Activated T-cell treated with anti-CD3 and anti-CD28 coated beads, Interleukin-2, amount 50 U/mL, for 4 hours (primary cell): ENCODE measurements at regions not wholly inside any gene's neighbourhood (a gene's known extent, or its start where the extent isn't known, plus 50 kb on each side); places are given as distances from the start of the nearest gene placed in this dataset.

Source experiments
- ATAC-seq, 2 donors: fragments of 200-7000 bp; cut with Tn5 transposase; one replicate each; pipeline ENCODE4 v1.10.0; 2021
- DNase-seq: peaks from one replicate; pipeline ENCODE4 v3.0.0-alpha.2; 2020
- H3K27me3 Mint-ChIP-seq: one replicate; pipeline ENCODE4 v1.8.0; 2021; ENCODE audit warnings: low read depth, mixed read lengths
- H3K36me3 Mint-ChIP-seq: one replicate; pipeline ENCODE4 v1.8.0; 2022; ENCODE audit warnings: mixed read lengths; ENCODE audit not compliant: insufficient read depth
- H3K4me1 Mint-ChIP-seq: one replicate; pipeline ENCODE4 v1.8.0; 2021; ENCODE audit warnings: low read depth, mixed read lengths
- H3K4me3 Mint-ChIP-seq: one replicate; pipeline ENCODE4 v1.8.0; 2021; ENCODE audit warnings: mild to moderate bottlenecking, moderate library complexity, mixed read lengths
- H3K9me3 Mint-ChIP-seq: one replicate; pipeline ENCODE4 v1.8.0; 2021; ENCODE audit warnings: mixed read lengths

DNA sequence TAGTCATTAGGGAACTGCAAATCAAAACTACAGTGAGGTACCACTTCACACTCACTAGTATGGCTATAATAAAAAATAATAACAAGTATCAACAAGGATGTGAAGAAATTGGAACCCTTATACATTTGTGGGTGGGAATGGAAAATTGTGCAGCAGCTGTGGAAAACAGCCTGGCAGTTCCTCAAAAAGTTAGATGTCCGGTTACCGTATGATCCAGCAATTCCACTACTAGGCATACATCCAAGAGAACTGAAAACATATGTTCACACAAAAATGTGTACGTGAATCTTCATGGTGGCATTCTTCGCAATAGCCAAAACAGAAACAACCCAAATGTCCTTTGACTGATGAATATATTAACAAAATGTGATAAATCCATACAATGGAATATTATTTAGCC lies 187.9 kb upstream of the LYSMD4 start:
- Mint-ChIP-seq H3K9me3 (no peaks in the 10 kb centered on the region), H3K27me3 (peaks cover 48% of the 10 kb centered on the region), H3K36me3 (no peaks in the 10 kb centered on the region), H3K4me3 (no peak overlapping the region), H3K4me1 (no peaks in the 10 kb centered on the region)
- ATAC-seq = no peak
- DNase-seq = no peak

GRCh38 chr15:99918072-99918471 lies 184.8 kb upstream of the LYSMD4 start:
- H3K27me3 Mint-ChIP-seq = peaks cover 45% of the 10 kb centered on the region
- no peaks in the 10 kb centered on the region for H3K4me1 Mint-ChIP-seq
- H3K9me3 Mint-ChIP-seq = no peaks in the 10 kb centered on the region
- ATAC-seq = no peak
- no peak for DNase-seq
- H3K36me3 Mint-ChIP-seq = no peaks in the 10 kb centered on the region
- no peak overlapping the region for H3K4me3 Mint-ChIP-seq

DNA sequence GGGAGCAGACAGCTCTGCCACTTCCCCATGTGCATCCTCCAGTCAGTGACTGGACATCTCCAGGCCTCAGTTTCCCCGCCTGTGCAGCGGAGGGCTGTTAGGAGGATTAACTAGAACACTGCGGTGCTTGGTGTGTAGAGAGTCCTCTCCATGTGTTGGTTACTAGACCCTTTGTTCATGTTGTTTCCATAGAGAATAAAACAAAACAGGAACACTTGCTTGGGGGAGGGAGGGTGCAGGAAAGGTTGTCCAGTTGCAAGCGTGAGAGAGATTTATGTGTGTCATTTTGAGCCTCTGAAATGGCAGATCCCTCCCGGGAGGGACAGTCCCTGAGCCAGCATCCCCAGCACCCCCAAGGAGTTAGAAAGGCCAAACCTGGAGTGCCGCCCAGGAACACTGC lies 184.0 kb upstream of the LYSMD4 start:
- peaks cover 42% of the 10 kb centered on the region for H3K27me3 Mint-ChIP-seq
- no peak for ATAC-seq
- H3K36me3 Mint-ChIP-seq = no peaks in the 10 kb centered on the region
- no peaks in the 10 kb centered on the region for H3K9me3 Mint-ChIP-seq
- DNase-seq = no peak
- peaks cover 1% of the 10 kb centered on the region for H3K4me1 Mint-ChIP-seq
- H3K4me3 Mint-ChIP-seq = no peak overlapping the region

DNA sequence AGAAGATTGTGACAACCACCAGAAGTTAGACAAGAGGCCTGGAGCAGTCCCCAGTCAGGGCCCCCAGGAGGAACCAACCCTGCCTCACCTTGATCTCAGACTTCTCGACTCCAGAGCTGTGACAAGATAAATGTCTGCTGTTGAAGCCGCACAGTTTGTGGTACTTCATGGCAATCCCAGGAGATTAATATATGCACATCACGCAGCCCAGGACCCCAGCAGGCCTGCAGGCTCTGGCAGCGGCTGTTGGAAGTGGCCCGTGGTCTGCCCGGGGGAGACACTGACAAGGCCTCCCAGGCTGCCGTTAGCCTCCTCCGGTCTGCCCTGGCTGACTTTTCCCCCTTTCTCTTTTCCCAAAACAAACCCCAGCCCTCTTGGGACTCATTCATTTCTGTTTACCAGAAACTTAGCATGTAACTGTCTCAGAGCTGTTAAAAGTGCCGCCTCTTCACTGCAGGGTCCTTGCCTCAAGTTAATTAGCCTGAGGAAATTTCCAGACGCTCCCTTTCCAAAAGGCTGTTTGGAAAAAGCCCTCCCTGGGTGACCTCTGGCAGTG lies 183.5 kb upstream of the LYSMD4 start:
- Mint-ChIP-seq H3K27me3 (peaks cover 40% of the 10 kb centered on the region), H3K4me1 (peaks cover 1% of the 10 kb centered on the region), H3K4me3 (no peak overlapping the region), H3K36me3 (no peaks in the 10 kb centered on the region), H3K9me3 (no peaks in the 10 kb centered on the region)
- no peak for ATAC-seq
- DNase-seq = no peak

DNA sequence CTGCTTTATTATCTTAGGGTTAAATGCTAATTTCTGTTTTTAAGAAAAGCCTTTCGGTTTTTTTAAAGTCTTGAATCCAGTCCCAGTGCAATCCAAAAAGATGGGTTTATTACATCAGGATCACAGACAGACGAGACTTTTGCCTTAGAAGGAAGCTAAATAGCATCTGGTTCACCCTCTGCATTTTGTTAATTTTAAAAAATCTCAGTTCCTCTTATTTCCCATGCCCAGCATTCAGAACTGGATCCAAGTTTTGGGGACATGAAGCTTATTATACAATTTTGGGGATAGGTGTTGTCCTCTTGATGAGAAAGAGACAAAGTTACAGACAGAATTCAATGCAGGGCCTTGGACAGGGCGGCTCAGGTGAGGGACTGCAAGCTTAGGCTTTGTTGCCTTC lies 181.5 kb upstream of the LYSMD4 start:
- Mint-ChIP-seq H3K4me1 (peaks cover 1% of the 10 kb centered on the region), H3K4me3 (no peak overlapping the region), H3K27me3 (peaks cover 30% of the 10 kb centered on the region), H3K9me3 (no peaks in the 10 kb centered on the region), H3K36me3 (no peaks in the 10 kb centered on the region)
- ATAC-seq = no peak
- no peak for DNase-seq

- no peaks in the 10 kb centered on the region for H3K36me3 Mint-ChIP-seq
- no peak for DNase-seq
Measured at GRCh38 chr15:99911816-99912215, 178.6 kb upstream of the LYSMD4 start.

DNA sequence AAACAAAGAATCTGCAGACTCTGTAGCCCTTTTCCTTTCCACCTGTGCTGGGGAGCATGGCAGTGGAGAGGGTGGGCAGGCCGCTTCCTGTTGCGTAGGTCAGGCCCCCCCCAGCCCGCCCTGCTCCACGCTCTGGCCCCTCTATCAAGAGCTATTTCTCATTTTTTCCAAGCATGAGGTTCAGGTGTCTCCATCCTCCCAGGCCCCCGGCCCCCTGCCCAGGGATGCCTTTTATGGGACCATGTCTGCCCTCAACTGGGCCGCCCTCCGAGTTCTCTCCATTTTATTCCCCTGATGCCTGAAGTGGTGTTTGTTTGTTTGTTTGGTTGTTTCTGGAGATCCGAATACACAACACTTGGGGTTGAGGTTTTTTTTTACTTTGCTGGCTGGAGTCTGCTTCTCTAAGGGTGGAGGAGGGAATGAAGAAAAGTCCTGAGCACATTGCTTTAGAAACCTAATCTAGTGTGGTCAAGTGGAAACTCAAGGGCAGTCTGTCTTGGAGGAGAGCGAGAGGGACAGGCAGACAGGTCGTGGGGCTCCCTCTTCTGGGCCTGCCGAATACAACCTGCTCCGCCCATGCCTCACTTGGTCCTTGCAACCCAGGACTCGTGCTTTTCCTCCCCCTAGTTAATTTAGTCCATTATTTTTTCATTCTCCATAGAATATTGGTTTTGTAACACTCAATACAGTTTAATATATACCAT lies 176.5 kb upstream of the LYSMD4 start:
- H3K4me1 Mint-ChIP-seq = peaks cover 1% of the 10 kb centered on the region
- no peaks in the 10 kb centered on the region for H3K36me3 Mint-ChIP-seq
- H3K27me3 Mint-ChIP-seq = peaks cover 2% of the 10 kb centered on the region
- no peak for ATAC-seq
- DNase-seq = no peak
- H3K9me3 Mint-ChIP-seq = no peaks in the 10 kb centered on the region
- no peak overlapping the region for H3K4me3 Mint-ChIP-seq

More at GRCh38 chr15:99911816-99912215, 178.6 kb upstream of the LYSMD4 start:
- Mint-ChIP-seq H3K27me3 (peaks cover 9% of the 10 kb centered on the region), H3K4me3 (no peak overlapping the region), H3K4me1 (peaks cover 1% of the 10 kb centered on the region), H3K9me3 (no peaks in the 10 kb centered on the region)
- no peak for ATAC-seq

DNA sequence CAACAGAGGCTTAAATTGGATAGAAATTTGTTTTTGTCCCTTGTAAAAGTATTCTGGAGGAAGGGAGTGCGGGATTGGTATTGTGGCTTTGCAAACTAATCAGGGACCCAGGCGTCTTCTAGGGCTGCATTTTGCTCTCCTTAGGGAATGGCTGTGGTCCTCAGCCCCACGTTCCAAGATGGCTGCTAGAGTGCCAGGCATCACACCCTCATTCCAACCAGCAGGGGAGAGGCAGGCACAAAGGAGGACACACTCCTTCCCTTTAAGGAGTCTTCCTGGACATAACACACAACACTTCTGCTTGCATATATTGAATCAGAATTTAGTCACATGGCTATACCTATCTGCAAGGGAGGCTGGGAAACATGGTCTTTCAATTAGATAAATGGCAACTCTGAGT lies 174.5 kb upstream of the LYSMD4 start:
- ATAC-seq (no peak), DNase-seq (no peak)
- no peak overlapping the region for H3K4me3 Mint-ChIP-seq
- no peaks in the 10 kb centered on the region for H3K27me3 Mint-ChIP-seq
- no peaks in the 10 kb centered on the region for H3K9me3 Mint-ChIP-seq
- H3K36me3 Mint-ChIP-seq = no peaks in the 10 kb centered on the region
- H3K4me1 Mint-ChIP-seq = peaks cover 1% of the 10 kb centered on the region

DNA sequence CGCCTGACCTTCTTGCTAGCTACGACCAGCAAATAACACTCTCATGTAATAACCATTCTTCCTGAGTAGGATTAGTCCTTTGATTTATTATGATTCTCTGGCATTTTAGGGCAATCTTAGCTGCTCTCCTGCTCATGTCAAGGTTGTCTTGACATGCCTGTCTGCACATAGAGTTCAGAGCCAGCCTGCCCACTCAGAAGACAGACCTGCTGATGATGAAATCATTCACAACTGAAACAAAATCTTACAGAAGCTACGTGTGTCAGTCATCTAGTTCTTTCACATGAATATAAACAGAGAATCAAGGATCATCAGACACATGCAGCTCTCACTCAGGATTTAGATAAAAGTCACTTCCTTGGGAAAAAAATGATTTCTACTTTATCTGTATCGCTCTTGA lies 173.6 kb upstream of the LYSMD4 start:
- H3K27me3 Mint-ChIP-seq = no peaks in the 10 kb centered on the region
- no peaks in the 10 kb centered on the region for H3K36me3 Mint-ChIP-seq
- no peak overlapping the region for H3K4me3 Mint-ChIP-seq
- ATAC-seq (no peak), DNase-seq (no peak)
- H3K9me3 Mint-ChIP-seq = no peaks in the 10 kb centered on the region
- H3K4me1 Mint-ChIP-seq = no peaks in the 10 kb centered on the region

DNA sequence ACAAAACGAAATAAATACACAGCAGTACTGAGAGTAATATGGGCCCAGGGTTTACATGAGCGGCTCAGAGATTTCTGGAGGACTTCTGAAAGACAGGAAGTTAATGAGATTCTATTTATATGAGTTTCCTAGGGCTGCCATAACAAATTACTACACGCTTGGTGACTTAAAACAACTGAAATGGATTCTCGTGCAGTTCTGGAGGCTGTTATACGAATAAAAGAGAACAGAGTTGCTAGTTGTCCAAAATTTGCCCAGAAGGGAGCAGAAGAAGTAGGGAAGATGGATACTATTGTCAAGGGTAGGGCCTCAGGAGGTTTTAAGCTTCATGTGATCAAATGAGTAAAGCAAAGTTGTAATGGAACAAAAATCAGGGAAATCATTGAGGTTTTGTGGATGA lies 173.1 kb upstream of the LYSMD4 start:
- Mint-ChIP-seq H3K9me3 (no peaks in the 10 kb centered on the region), H3K27me3 (no peaks in the 10 kb centered on the region), H3K4me1 (no peaks in the 10 kb centered on the region), H3K4me3 (no peak overlapping the region), H3K36me3 (no peaks in the 10 kb centered on the region)
- DNase-seq (no peak), ATAC-seq (no peak)

DNA sequence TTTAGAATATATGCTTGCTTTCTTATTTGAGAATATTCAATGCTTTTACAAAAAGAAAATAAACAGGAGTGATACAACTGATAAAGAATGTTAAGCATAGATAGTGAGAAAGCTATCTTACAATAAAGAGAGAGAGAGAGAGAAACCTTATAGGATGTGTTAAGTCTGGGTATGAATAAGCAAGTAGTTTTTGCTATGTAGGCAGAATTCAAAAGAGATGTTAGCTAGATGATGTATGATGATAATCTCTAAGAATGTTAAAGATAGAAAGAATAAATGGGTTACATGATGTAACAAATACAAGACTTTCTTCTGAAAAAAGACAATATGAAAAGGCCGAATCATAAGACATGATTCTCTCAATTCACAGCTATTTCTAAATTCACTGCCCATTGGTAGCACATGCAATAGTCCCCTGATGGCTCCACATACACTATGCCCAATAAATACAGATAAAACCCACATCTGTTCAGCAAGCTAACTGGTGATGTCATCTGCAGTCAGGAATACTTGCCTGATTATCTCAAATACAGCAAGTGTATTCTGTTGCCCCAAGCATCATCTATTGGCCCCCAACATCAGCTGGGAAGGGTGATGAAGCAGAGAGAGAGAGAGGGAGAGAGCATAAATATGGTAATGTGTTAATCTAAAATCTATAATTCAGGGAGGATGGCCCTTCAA lies 169.2 kb upstream of the LYSMD4 start:
- Mint-ChIP-seq H3K4me1 (no peaks in the 10 kb centered on the region), H3K36me3 (no peaks in the 10 kb centered on the region)
- no peak for ATAC-seq

GRCh38 chr15:99895956-99896311 lies 162.7 kb upstream of the LYSMD4 start:
- no peak for ATAC-seq
- H3K4me3 Mint-ChIP-seq = no peak overlapping the region
- peaks cover 4% of the 10 kb centered on the region for H3K9me3 Mint-ChIP-seq
- DNase-seq = no peak
- H3K36me3 Mint-ChIP-seq = peaks cover 2% of the 10 kb centered on the region
- H3K4me1 Mint-ChIP-seq = no peaks in the 10 kb centered on the region
- H3K27me3 Mint-ChIP-seq = no peaks in the 10 kb centered on the region

More for the DNA sequence above, 169.2 kb upstream of the LYSMD4 start:
- no peak overlapping the region for H3K4me3 Mint-ChIP-seq
- no peak for DNase-seq
- H3K27me3 Mint-ChIP-seq = no peaks in the 10 kb centered on the region
- H3K9me3 Mint-ChIP-seq = peaks cover 4% of the 10 kb centered on the region

DNA sequence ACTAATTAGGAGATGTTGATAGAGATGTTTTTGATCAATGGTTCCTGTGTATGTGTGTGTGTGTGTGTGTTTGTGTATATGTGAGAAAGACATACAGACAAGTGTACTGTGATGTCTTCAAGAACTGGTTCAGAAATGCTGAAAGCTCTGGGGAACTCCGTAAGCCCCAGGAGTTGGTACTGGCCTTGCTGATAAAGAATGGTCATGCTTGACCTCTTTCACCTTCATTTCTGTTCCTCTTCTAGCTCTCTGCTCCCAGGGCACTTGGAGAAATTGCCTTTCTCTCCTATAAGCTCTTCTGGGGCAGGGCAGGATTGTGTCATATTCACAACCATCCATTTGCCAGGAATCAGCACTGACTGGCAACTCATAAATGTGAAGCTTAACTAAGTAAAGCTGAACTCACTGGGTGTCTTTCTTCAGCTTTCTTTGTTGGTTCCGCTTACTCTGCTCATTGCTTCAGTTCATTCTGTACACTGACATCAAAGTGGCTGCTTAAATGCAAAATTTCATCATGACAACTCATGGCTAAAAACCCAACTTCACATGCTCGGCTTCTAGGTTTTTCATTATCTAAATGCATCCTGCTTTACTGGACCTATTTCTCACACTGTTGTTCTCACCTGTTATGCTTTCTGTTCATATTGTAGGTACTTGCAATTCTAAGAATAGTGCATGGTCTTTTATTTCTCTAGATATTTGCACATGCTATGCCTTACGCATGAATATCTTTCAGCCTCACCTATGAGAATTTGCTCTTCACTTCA lies 162.1 kb upstream of the LYSMD4 start:
- Mint-ChIP-seq H3K4me1 (no peaks in the 10 kb centered on the region), H3K36me3 (peaks cover 2% of the 10 kb centered on the region), H3K9me3 (peaks cover 4% of the 10 kb centered on the region), H3K4me3 (no peak overlapping the region), H3K27me3 (no peaks in the 10 kb centered on the region)
- ATAC-seq (no peak), DNase-seq (no peak)

- no peak overlapping the region for H3K4me3 Mint-ChIP-seq
Measured at GRCh38 chr15:99878835-99879234, 145.6 kb upstream of the LYSMD4 start.

More at GRCh38 chr15:99878835-99879234, 145.6 kb upstream of the LYSMD4 start:
- Mint-ChIP-seq H3K9me3 (no peaks in the 10 kb centered on the region), H3K4me1 (no peaks in the 10 kb centered on the region), H3K36me3 (peaks cover 10% of the 10 kb centered on the region), H3K27me3 (no peaks in the 10 kb centered on the region)
- DNase-seq = no peak
- ATAC-seq = no peak
